HFF-Myc (cell line): ENCODE measurements at regions not wholly inside any gene's neighbourhood (a gene's known extent, or its start where the extent isn't known, plus 50 kb on each side); places are given as distances from the start of the nearest gene placed in this dataset.
A peak's percentile ranks its signal among the peaks of the same experiment; 100 is the strongest.

Experiments
- DNase-seq: peaks from one replicate; pipeline ENCODE4 v3.0.0-alpha.2; 2011; ENCODE audit warnings: low read depth; ENCODE audit errors: extremely low read depth
- H3K4me3 ChIP-seq: replicated peaks from 2 replicates; pipeline ENCODE4 v1.5.1; 2011; ENCODE audit warnings: low read depth, mild to moderate bottlenecking, control low read depth, low read length
- CTCF ChIP-seq: IDR thresholded peaks from 2 replicates; pipeline ENCODE4 v1.5.1; 2012; ENCODE audit warnings: mild to moderate bottlenecking, low read depth, low read length, control low read depth; ENCODE audit errors: missing control alignments

- no peak for TF ChIP-seq CTCF
- no peak overlapping the region for H3K4me3 ChIP-seq
Measured at GRCh38 chr5:89520771-89521170, 637.8 kb upstream of the MEF2C start.

GRCh38 chr5:89513299-89514044 lies 630.5 kb upstream of the MEF2C start:
- no peak for TF ChIP-seq CTCF
- no peak overlapping the region for H3K4me3 ChIP-seq
- DNase-seq, result no peak

More at GRCh38 chr5:89520771-89521170, 637.8 kb upstream of the MEF2C start:
- no peak for DNase-seq

GRCh38 chr5:89504051-89504450 lies 621.1 kb upstream of the MEF2C start:
- no peak for TF ChIP-seq CTCF
- DNase-seq, result no peak
- no peak overlapping the region for H3K4me3 ChIP-seq

- no peak for DNase-seq
- no peak overlapping the region for H3K4me3 ChIP-seq
- no peak for TF ChIP-seq CTCF
Measured at GRCh38 chr5:89499787-89500186, 616.8 kb upstream of the MEF2C start.

GRCh38 chr5:89498699-89499098 lies 615.7 kb upstream of the MEF2C start:
- no peak for TF ChIP-seq CTCF
- DNase-seq, result no peak
- no peak overlapping the region for H3K4me3 ChIP-seq

GRCh38 chr5:89493414-89493813 lies 610.4 kb upstream of the MEF2C start:
- DNase-seq, result peak; percentile 3

More at GRCh38 chr5:89493414-89493813, 610.4 kb upstream of the MEF2C start:
- no peak for TF ChIP-seq CTCF
- H3K4me3 ChIP-seq, result no peak overlapping the region
